Astrocyte (in vitro differentiated cells and primary cell): ENCODE measurements at regions not wholly inside any gene's neighbourhood (a gene's known extent, or its start where the extent isn't known, plus 50 kb on each side); places are given as distances from the start of the nearest gene placed in this dataset.

Experiments used
- DNase-seq: peaks from one replicate; pipeline ENCODE4 v3.0.0-alpha.2; 2010; ENCODE audit warnings: low read depth
- FAIRE-seq: peaks from 2 replicates; lab custom pipeline; 2011; peaks lifted over from hg19 to GRCh38; lab: Jason Lieb, UNC
- H2AFZ ChIP-seq: 2 replicates; pipeline ENCODE4 v1.6.0; 2012; ENCODE audit warnings: low read depth, low read length, inconsistent platforms
- H3K27ac ChIP-seq: 2 replicates; pipeline ENCODE4 v1.5.1; 2011; ENCODE audit warnings: low read depth, low read length, inconsistent platforms
- H3K27me3 ChIP-seq: 2 replicates; pipeline ENCODE4 v1.6.0; 2011; ENCODE audit warnings: low read length, inconsistent platforms; ENCODE audit not compliant: insufficient read depth
- H3K36me3 ChIP-seq: 2 replicates; pipeline ENCODE4 v1.5.1; 2011; ENCODE audit warnings: low read length, inconsistent platforms; ENCODE audit not compliant: insufficient read depth
- H3K4me1 ChIP-seq: 2 replicates; pipeline ENCODE4 v1.5.1; 2011; ENCODE audit warnings: low read length, inconsistent platforms; ENCODE audit not compliant: insufficient read depth
- H3K4me2 ChIP-seq: 2 replicates; pipeline ENCODE4 v1.6.0; 2012; ENCODE audit warnings: low read length, inconsistent platforms
- H3K4me3 ChIP-seq: 2 replicates; pipeline ENCODE4 v1.5.1; 2011; ENCODE audit warnings: low read depth, mild to moderate bottlenecking, low read length, inconsistent platforms; ENCODE audit not compliant: insufficient read depth
- H3K79me2 ChIP-seq: 2 replicates; pipeline ENCODE4 v1.6.0; 2012; ENCODE audit warnings: mild to moderate bottlenecking, low read length, inconsistent platforms; ENCODE audit not compliant: insufficient read depth
- H3K9ac ChIP-seq: 2 replicates; pipeline ENCODE4 v1.6.0; 2012; ENCODE audit warnings: mild to moderate bottlenecking, low read length, inconsistent platforms
- H3K9me3 ChIP-seq: 2 replicates; pipeline ENCODE4 v1.5.1; 2012; ENCODE audit warnings: low read depth, mild to moderate bottlenecking, low read length, inconsistent platforms; ENCODE audit not compliant: insufficient read depth
- H4K20me1 ChIP-seq: 2 replicates; pipeline ENCODE4 v1.6.0; 2012; ENCODE audit warnings: low read length, inconsistent platforms; ENCODE audit not compliant: insufficient read depth
- H3K27ac Mint-ChIP-seq: one replicate; pipeline ENCODE4 v1.8.0; 2021; ENCODE audit warnings: mild to moderate bottlenecking, mixed read lengths; ENCODE audit not compliant: unreplicated experiment
- H3K27me3 Mint-ChIP-seq: one replicate; pipeline ENCODE4 v1.8.0; 2021; ENCODE audit warnings: low read depth, mixed read lengths; ENCODE audit not compliant: unreplicated experiment
- H3K36me3 Mint-ChIP-seq: one replicate; pipeline ENCODE4 v1.8.0; 2021; ENCODE audit warnings: low read depth, mixed read lengths; ENCODE audit not compliant: unreplicated experiment
- H3K4me1 Mint-ChIP-seq: one replicate; pipeline ENCODE4 v1.8.0; 2021; ENCODE audit warnings: low read depth, mixed read lengths; ENCODE audit not compliant: unreplicated experiment
- H3K4me3 Mint-ChIP-seq: one replicate; pipeline ENCODE4 v1.8.0; 2021; ENCODE audit warnings: mild to moderate bottlenecking, moderate library complexity, mixed read lengths; ENCODE audit not compliant: unreplicated experiment
- H3K9me3 Mint-ChIP-seq: one replicate; pipeline ENCODE4 v1.8.0; 2021; ENCODE audit warnings: mild to moderate bottlenecking, mixed read lengths; ENCODE audit not compliant: unreplicated experiment
- EZH2 ChIP-seq: IDR thresholded peaks from 2 replicates; pipeline ENCODE4 v1.6.1; 2012; ENCODE audit warnings: mild to moderate bottlenecking, low read length, inconsistent platforms; ENCODE audit not compliant: insufficient read depth
- TF ChIP-seq, protein P1 (sequence below): IDR thresholded peaks from 2 replicates; pipeline ENCODE4 v1.5.1; 2011; ENCODE audit warnings: low read depth, mild to moderate bottlenecking, inconsistent platforms, low read length, moderate library complexity; ENCODE audit not compliant: insufficient read depth

DNA sequence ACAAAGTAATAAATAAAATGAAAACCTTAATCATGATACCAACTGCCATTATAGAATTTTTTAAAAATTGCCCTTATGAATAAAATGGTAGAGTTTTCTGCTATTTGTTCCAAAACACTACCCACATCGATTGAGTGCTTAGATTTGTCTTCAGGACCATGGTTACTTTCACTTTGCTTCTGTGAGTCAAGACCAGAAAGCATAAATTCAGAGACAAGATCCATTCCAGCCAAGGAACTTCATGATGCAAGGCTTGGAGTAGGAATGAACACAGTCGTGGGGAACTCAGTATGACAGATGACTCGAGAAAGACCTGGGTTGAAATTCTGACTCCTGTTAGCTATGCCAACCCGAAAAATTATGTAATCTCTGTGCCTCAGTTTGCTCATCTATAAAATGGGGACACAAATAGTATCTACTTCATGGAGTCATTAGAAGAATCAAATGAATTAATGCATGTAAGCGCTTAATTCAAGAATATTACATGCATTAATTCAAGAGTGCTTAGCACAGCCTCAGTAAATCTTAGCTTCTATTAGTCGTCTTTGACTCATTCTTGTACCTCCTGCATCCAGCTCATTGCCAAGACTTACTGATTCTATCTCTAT lies 72.5 kb upstream of the MYLIP start:
- Histone ChIP-seq H3K9ac (no peak overlapping the region), H3K9me3 (no peaks in the 10 kb centered on the region), H3K27ac (no peak overlapping the region), H3K4me3 (no peak overlapping the region), H3K79me2 (no peaks in the 10 kb centered on the region), H4K20me1 (no peaks in the 10 kb centered on the region), H3K4me1 (no peaks in the 10 kb centered on the region), H3K27me3 (no peaks in the 10 kb centered on the region), H2AFZ (no peak overlapping the region), H3K36me3 (no peaks in the 10 kb centered on the region), H3K4me2 (no peak overlapping the region)
- Mint-ChIP-seq H3K9me3 (no peaks in the 10 kb centered on the region), H3K4me1 (no peaks in the 10 kb centered on the region), H3K36me3 (no peaks in the 10 kb centered on the region), H3K27me3 (peaks cover 6% of the 10 kb centered on the region), H3K4me3 (no peak overlapping the region), H3K27ac (no peak overlapping the region)
- no peak for DNase-seq
- no peak for TF ChIP-seq EZH2
- TF ChIP-seq, protein P1, sequence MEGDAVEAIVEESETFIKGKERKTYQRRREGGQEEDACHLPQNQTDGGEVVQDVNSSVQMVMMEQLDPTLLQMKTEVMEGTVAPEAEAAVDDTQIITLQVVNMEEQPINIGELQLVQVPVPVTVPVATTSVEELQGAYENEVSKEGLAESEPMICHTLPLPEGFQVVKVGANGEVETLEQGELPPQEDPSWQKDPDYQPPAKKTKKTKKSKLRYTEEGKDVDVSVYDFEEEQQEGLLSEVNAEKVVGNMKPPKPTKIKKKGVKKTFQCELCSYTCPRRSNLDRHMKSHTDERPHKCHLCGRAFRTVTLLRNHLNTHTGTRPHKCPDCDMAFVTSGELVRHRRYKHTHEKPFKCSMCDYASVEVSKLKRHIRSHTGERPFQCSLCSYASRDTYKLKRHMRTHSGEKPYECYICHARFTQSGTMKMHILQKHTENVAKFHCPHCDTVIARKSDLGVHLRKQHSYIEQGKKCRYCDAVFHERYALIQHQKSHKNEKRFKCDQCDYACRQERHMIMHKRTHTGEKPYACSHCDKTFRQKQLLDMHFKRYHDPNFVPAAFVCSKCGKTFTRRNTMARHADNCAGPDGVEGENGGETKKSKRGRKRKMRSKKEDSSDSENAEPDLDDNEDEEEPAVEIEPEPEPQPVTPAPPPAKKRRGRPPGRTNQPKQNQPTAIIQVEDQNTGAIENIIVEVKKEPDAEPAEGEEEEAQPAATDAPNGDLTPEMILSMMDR = no peak
- no peak for FAIRE-seq

DNA sequence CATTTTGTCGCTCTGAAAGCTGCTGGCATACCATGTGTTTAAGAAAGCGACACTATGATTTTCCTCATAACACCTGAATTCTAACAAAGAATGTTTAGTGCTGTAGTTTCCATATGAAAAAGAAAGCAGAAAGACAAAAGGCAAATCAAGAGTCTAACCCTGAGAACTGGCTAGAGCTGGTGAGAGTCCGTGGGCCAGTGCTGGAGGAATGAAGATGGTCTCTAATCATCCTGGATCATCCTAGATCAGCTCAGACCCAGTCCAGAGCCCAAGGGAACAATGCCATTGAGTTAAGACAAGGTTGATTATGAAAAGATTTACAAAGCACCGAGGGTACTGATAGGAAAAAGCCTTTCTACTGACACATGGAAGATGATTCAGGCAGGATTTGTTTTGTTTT lies 73.0 kb upstream of the MYLIP start:
- no peaks in the 10 kb centered on the region for H4K20me1 ChIP-seq
- H3K9me3 ChIP-seq = no peaks in the 10 kb centered on the region
- H3K36me3 Mint-ChIP-seq = no peaks in the 10 kb centered on the region
- no peak overlapping the region for H2AFZ ChIP-seq
- H3K27me3 ChIP-seq = no peaks in the 10 kb centered on the region
- no peaks in the 10 kb centered on the region for H3K36me3 ChIP-seq
- H3K4me1 ChIP-seq = no peaks in the 10 kb centered on the region
- no peak overlapping the region for H3K4me3 ChIP-seq
- DNase-seq (no peak), FAIRE-seq (no peak)
- H3K27me3 Mint-ChIP-seq = peaks cover 6% of the 10 kb centered on the region
- H3K4me3 Mint-ChIP-seq = no peak overlapping the region
- H3K4me1 Mint-ChIP-seq = no peaks in the 10 kb centered on the region
- H3K27ac ChIP-seq = no peak overlapping the region
- H3K27ac Mint-ChIP-seq = no peak overlapping the region
- H3K9me3 Mint-ChIP-seq = no peaks in the 10 kb centered on the region
- TF ChIP-seq, protein P1 = no peak
- TF ChIP-seq EZH2 = no peak
- no peak overlapping the region for H3K9ac ChIP-seq
- no peak overlapping the region for H3K4me2 ChIP-seq
- H3K79me2 ChIP-seq = no peaks in the 10 kb centered on the region

DNA sequence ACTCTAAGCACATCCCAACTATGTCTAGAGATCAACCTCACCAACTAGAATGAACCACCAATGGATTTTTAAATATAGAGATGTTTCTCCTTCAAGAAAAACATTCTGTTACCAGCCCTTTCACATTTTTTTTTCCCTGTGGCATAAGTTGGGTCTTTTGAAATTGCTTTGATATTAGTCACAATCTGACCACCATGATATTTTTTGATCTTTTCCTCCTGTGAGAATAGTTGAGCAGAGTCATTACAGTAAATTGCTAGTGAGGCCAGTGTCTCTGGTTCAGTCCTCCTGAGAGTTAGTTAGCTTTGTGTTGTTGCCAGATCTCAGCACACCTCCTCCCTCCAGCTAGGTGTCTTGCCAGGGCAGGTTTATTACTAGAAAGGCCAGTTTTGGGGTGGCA lies 79.7 kb upstream of the MYLIP start:
- no peak overlapping the region for H2AFZ ChIP-seq
- no peaks in the 10 kb centered on the region for H3K36me3 Mint-ChIP-seq
- H3K27me3 ChIP-seq = no peaks in the 10 kb centered on the region
- no peaks in the 10 kb centered on the region for H3K36me3 ChIP-seq
- H3K4me2 ChIP-seq = no peak overlapping the region
- no peaks in the 10 kb centered on the region for H3K9me3 ChIP-seq
- H3K4me3 Mint-ChIP-seq = no peak overlapping the region
- no peaks in the 10 kb centered on the region for H3K4me1 ChIP-seq
- peaks cover 2% of the 10 kb centered on the region for H3K9me3 Mint-ChIP-seq
- H3K27me3 Mint-ChIP-seq = peaks cover 6% of the 10 kb centered on the region
- FAIRE-seq (no peak), DNase-seq (peak; percentile 10)
- TF ChIP-seq, protein P1 = no peak
- TF ChIP-seq EZH2 = no peak
- H3K79me2 ChIP-seq = no peaks in the 10 kb centered on the region
- H3K4me1 Mint-ChIP-seq = peaks cover 6% of the 10 kb centered on the region
- no peak overlapping the region for H3K27ac ChIP-seq
- H3K27ac Mint-ChIP-seq = no peak overlapping the region
- H3K9ac ChIP-seq = no peak overlapping the region
- no peaks in the 10 kb centered on the region for H4K20me1 ChIP-seq
- H3K4me3 ChIP-seq = no peak overlapping the region
